HG03558 (cell line): ENCODE measurements at regions not wholly inside any gene's neighbourhood (a gene's known extent, or its start where the extent isn't known, plus 50 kb on each side); places are given as distances from the start of the nearest gene placed in this dataset.

Experiments
- ATAC-seq: cut with Tn5 transposase; IDR thresholded peaks from one replicate; pipeline ENCODE4 v1.9.1; 2021; ENCODE audit warnings: moderate number of reproducible peaks; ENCODE audit not compliant: unreplicated experiment; ENCODE audit errors: extremely low read depth

GRCh38 chr7:33661430-33662160, 243.7 kb upstream of the BMPER start:
- no peak for ATAC-seq

DNA sequence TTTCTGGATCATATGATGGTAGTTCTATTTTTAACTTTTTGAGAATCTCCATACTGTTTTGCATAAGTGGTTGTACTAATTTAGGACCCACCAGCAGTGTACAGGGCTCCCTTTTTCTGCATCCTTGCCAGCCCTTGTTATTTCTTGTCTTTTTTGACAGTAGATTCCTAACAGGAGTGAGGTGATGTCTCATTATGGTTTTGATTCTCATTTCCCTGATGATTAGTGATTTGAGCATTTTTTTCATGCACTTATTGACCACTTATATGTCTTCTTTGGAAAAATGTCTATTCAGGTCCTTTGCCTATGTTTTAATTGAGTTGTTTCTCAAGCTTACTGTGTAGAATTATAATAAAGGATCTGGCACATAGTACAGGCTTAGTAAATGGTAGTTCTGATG, 238.8 kb upstream of the BMPER start:
- ATAC-seq, result no peak

DNA sequence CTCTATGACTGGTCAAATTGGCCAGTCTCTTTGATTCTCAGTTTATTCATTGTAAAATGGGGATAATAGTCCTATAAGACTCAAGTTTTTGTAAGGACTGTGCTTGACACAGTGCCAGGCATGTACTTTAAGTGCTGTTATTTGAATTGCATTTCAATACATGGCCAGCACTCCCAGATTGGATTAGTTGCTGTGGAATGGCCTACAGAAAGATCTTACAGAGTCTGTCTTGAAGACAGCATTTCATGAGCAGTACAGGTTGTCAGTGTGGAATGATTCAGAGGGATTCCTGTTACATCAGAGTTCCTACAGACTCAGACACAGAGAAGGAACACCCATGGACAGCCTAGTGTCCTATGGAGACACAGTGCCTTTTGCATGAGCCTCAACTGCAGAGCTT, 238.1 kb upstream of the BMPER start:
- no peak for ATAC-seq

GRCh38 chr7:33669251-33669670, 236.1 kb upstream of the BMPER start:
- ATAC-seq, result no peak

GRCh38 chr7:33671531-33672262, 233.6 kb upstream of the BMPER start:
- no peak for ATAC-seq

DNA sequence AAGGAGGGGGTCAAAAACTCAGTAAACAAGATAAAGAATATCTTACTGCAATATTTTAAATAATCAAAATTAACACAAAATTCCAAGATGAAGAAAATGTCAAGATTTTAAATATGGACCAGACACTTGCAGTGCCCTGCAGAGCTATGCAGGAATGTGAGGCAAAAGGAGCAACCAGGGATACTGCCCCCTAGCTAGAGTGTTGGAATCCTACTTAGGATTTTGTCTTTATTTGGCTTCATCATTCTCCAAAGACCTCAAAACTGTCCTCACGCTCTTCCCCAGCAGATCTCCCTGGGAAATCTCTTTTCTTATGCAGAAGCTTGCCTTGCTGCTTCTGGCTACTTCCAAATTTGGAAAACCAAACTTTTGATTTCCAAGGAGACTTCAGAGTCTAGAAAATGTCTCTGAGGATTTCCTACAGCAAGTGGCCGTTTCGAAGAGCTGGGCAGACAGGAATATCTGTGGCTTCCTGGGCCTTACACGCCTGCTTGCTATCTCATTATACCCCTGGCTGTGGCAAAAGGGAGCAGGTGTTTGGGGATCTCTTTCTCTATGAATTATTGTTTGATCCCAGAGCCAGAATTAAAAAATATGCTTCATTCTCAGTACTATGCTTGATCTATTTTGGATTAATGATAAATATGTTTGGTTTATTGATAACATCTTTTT, 232.2 kb upstream of the BMPER start:
- ATAC-seq, result no peak

DNA sequence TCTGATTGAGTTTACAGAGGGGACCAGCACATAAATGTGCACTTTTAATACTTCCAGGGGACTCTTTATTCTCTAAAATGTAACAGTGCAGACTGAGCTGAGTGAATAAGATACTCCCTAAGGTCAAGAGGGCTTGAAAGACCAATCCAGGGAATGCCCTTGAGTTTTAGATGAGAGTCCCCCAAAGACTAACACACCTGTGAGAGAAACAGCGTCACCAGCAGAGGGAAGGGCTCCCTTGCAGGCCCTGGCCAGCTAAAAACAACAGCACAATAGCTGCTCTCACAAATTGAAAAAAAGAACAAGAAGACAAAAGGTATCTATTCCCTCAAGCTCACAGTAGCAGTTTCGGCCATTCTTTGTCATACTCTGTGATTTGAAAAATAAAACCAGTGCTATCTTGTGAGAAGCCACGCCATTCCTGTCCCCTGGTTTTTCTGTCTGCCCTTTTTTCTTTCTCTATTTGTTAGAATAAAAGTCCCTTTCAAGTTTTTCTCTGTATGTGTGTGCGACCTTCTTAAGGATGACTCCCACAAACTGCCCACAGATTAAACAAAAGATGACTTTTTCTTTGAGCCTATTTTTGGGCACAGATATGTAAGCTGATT, 230.4 kb upstream of the BMPER start:
- no peak for ATAC-seq

DNA sequence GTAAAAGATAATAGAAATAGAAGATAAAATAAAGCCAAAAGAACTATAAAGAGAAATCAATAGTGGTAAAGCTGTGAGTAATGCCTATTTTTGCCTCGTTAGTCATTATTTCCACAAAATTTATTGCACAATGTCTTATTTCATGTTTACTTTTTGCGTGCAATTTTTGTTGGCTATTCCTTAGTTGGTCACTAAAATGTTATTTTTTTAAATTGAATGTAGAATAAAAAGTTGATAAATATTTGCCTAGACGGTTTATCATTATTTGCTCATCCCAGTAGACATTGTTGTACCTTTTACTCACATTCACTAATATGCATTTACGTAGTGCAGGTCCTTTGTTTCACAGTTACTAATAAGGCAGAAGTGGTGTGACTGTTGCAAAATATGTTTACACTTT, 227.8 kb upstream of the BMPER start:
- ATAC-seq, result no peak

DNA sequence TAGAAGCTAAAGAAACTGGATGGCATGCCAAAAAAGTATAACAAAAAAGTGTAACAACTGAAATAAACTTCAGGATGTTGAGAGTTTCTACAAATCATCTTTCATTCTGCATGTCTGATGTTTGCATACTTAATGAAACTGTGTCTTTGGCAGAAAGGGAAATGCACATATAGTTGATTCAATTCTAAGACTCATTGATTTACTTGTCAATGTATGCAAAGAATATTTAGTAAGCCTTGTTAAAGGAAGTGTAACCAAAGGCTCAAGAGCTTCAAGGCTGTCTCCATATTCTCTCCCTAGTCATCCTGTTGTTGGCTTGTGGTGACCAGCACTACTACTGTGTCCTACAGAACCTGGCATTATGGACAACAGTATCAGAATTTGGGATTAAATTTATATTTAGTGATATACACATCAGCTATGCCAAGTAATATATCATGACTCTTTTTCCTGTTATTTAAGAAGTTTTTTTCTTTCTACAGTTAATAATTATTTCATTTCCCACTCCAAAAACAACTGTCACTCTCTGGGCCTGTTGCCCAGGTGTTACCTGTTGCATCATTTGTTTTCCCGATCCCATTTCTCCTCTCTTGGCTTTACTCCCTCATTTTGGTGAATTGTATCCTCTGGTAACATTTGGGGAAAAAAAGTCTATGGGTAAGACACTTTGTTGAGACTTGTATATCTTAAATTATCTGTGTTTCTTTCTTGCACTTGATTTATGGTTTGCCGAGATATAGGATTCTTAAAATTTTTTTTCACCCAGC, 226.6 kb upstream of the BMPER start:
- no peak for ATAC-seq

DNA sequence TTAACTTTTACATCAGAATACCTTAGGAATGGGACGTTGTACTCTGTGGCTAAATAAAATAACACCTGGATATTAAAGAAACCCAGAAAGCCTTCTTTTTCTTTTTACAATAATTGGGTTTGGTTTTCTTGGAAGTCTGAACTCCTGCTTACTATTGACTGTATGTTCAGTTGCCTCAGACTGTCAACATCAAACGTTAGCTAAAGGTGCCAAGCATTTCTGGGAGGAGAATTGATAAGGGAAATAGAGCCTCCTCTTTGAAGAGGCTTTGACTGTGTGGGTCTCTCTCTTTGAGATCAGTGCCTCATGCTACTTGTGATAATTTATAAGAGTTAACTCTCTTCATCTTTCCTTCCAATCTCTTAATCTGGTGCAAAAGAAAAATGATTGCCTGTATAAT, 224.7 kb upstream of the BMPER start:
- no peak for ATAC-seq

GRCh38 chr7:33685503-33685902, 219.8 kb upstream of the BMPER start:
- ATAC-seq, result no peak

- ATAC-seq, result no peak
Measured at GRCh38 chr7:33685981-33686683, 219.2 kb upstream of the BMPER start.

DNA sequence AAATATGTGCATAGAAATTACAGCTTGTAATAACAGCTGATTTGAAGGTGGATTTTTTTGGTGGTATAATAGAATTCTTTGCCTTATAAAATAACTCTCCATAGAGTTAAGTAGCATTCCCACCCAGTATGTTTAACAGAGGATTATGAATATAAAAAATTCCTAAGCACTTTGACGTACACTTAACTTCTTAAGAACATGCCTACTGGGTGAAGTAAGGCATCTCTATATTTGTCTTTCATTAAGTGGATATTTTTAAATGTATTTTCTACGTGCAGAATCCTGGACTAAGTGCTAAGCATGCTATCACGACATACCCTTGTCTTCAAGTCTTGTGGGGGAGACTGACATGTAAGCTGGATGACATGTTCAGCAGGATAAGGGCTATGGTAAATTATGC, 217.7 kb upstream of the BMPER start:
- no peak for ATAC-seq

- no peak for ATAC-seq
Measured at GRCh38 chr7:33691180-33691579, 214.2 kb upstream of the BMPER start.

DNA sequence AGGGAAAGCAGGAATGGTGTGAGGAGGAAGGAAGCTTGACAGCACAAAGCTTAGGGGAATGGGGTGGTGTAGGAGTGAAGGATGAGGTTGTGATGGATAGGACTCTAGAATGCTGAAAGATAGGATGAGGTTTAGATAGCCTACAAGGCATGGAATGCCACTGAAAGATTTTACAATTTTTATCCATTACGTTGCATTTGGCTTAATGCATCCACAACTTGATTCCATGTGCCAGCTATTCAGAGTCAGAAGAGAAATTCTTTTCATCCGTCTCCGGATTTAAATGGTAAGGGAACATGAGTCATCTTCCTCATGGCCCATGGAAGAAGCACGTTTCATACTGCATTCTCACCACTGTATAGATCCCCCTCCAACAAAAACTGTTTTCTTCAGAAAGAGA, 212.4 kb upstream of the BMPER start:
- no peak for ATAC-seq

DNA sequence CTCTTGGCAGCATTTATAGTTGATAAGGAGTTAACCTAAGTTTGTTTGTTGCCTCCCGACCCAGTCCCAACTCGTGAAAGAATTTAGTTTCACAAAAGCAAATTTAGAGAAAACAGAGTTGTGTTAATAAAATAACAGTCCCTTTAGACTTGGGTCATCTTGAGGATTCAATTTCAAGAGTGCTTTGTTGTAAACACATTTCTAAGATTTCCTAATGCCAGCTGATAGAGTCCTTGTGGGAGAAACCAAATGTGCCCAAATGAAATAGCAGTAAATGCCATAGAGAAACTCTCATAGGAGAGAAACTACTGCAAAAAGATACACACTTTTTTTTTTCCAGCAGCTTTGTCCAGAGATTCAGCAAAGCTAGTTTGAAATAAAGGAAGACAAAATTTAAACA, 211.3 kb upstream of the BMPER start:
- no peak for ATAC-seq

DNA sequence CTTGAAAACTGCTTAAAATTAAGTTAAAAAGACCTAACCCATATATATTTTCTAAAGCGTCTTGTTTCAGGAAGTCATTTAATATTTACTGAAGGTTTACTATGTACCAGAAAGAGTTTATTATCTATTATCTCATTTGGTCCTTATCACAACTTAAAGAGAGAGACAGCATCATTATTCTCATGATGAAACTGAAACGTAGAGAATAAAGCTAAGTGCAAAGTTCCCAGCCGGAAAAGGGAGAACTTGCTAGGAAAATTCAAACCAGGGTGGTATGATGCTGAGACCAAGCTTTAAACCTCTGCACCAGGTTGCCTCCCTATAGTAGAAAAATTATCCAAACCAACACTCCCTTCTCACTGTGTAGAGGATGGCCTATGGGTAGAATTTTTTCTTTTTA, 207.7 kb upstream of the BMPER start:
- ATAC-seq, result no peak

DNA sequence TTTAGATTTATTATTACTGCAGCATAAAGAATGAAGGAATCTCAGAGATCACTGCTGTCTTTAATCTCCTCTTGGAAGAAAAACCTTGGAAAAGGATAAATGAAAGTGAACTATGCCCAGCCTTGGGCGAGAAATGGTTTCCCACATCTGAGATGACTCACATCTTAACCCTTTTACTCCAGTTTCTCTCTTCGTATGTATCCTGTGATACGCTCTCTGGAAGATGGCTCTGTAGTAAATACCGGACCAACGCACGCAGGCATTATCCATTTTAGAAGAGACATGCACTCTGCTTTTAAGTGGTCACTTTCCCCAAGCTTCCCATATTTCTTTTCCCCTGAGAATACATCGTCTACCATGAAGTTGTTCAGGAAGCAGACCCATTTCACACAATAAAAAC, 207.3 kb upstream of the BMPER start:
- ATAC-seq, result no peak

DNA sequence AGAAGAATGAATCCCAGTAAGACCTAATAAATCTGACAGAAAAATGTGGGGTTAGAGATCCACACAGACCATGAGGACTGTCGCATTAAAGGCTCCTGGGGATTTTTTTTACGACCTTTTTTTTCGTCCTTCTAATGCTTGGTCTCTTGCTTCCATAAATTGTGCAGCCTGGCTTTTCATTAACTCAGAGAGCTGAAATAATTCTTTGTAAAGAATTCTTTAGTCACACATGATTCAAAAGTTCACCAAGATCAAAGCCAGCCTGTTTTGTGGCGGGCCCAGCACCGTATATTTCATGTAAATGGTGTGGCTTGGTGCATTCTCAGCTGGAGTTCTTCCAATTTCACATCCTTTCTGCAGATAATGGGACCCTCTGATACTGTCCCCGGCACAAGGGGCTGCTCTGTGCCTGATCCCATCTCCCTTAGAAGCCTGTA, 206.6 kb upstream of the BMPER start:
- ATAC-seq, result no peak
